ENCODE measurements at regions not wholly inside any gene's neighbourhood (a gene's known extent, or its start where the extent isn't known, plus 50 kb on each side); places are given as distances from the start of the nearest gene placed in this dataset.

DNA sequence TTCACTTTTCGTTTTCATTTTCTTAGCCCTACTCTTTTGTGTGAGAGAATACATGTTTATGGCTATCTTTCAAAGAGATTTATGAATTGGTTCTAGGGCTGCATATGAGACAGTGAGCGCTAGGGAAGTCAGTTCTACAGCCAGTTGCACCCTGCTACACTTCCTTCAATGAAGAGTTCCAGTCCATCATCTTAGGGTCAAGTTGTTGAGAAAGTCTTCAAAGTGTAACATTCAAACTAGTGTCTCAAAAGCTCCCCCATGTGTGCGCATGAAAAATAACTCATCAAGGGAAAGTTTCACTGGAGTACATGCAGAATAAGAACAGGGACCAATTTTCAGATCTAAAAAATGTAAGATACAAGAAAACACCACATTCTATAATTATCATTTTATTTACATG, 317.2 kb downstream of the DEPDC1B start:
- H3K27ac ChIP-seq (ENCODE audit: low read depth in 1 of 2, low read length in 2 of 2): no peak overlapping the region
- H3K9ac ChIP-seq (ENCODE audit: low read depth in 1 of 2, low read length in 2 of 2): no peak overlapping the region
- no peaks in the 10 kb centered on the region for H3K4me1 ChIP-seq (ENCODE audit: control insufficient read depth in 4 of 4, insufficient read depth in 4 of 4, low read length in 3 of 4)
- TF ChIP-seq FOXA1 (IDR thresholded peaks at IDR 0.05): no peak
- no peak for TF ChIP-seq YY1 (IDR thresholded peaks at IDR 0.05)
- TF ChIP-seq RAD21 (IDR thresholded peaks at IDR 0.05): peak; percentile 27 to 49
- TF ChIP-seq EGR1 (IDR thresholded peaks at IDR 0.05; ENCODE audit: low read depth in 2 of 2): no peak
- no peak for TF ChIP-seq JUND (IDR thresholded peaks at IDR 0.05)
- TF ChIP-seq, protein P1, sequence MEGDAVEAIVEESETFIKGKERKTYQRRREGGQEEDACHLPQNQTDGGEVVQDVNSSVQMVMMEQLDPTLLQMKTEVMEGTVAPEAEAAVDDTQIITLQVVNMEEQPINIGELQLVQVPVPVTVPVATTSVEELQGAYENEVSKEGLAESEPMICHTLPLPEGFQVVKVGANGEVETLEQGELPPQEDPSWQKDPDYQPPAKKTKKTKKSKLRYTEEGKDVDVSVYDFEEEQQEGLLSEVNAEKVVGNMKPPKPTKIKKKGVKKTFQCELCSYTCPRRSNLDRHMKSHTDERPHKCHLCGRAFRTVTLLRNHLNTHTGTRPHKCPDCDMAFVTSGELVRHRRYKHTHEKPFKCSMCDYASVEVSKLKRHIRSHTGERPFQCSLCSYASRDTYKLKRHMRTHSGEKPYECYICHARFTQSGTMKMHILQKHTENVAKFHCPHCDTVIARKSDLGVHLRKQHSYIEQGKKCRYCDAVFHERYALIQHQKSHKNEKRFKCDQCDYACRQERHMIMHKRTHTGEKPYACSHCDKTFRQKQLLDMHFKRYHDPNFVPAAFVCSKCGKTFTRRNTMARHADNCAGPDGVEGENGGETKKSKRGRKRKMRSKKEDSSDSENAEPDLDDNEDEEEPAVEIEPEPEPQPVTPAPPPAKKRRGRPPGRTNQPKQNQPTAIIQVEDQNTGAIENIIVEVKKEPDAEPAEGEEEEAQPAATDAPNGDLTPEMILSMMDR (IDR thresholded peaks at IDR 0.05; ENCODE audit: low read depth, low read length, missing input control): no peak
- H3K36me3 ChIP-seq (ENCODE audit: control insufficient read depth in 4 of 4, insufficient read depth in 3 of 4, low read depth in 1 of 4, low read length in 3 of 4): no peaks in the 10 kb centered on the region
- 60% methylated on average over 3 of the region's 3 CpGs for WGBS
- no peak overlapping the region for H3K4me3 ChIP-seq (ENCODE audit: low read depth in 1 of 3, low read length in 3 of 3)
- H3K9me3 ChIP-seq (ENCODE audit: control insufficient read depth in 4 of 4, low read length in 3 of 4): no peaks in the 10 kb centered on the region
- H3K27me3 ChIP-seq (ENCODE audit: control insufficient read depth in 4 of 4, insufficient read depth in 4 of 4, low read length in 3 of 4): no peaks in the 10 kb centered on the region
- no peak for DNase-seq (ENCODE audit: low spot score)

DNA sequence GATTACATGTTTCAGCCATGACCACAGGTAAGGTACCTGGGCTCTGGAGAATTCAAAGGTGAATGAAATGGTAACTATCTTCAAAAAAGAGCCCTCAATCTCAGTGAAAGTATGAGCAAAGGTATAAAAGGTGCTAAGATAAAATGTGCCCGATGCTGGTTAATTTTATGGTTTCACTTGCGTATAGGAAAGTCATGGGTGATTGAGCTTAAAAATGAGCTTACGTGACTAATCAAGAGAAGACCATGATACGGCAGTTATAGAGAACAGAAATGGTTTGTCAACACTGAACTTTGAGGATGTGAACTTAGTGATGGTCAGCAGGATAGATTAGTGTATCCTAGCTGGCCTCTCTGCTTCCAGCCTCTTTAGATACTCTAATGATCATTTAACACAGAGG, 320.1 kb downstream of the DEPDC1B start:
- no peak overlapping the region for H3K9ac ChIP-seq (ENCODE audit: low read depth in 1 of 2, low read length in 2 of 2)
- no peaks in the 10 kb centered on the region for H3K36me3 ChIP-seq (ENCODE audit: control insufficient read depth in 4 of 4, insufficient read depth in 3 of 4, low read depth in 1 of 4, low read length in 3 of 4)
- H3K4me3 ChIP-seq (ENCODE audit: low read depth in 1 of 3, low read length in 3 of 3): no peak overlapping the region
- H3K4me1 ChIP-seq (ENCODE audit: control insufficient read depth in 4 of 4, insufficient read depth in 4 of 4, low read length in 3 of 4): no peaks in the 10 kb centered on the region
- no peaks in the 10 kb centered on the region for H3K27me3 ChIP-seq (ENCODE audit: control insufficient read depth in 4 of 4, insufficient read depth in 4 of 4, low read length in 3 of 4)
- TF ChIP-seq RAD21 (IDR thresholded peaks at IDR 0.05) (no peak), HNF4G (IDR thresholded peaks at IDR 0.05) (no peak), NR2F2 (IDR thresholded peaks at IDR 0.05) (no peak), SP1 (IDR thresholded peaks at IDR 0.05) (no peak), GABPA (IDR thresholded peaks at IDR 0.05 in 1 of 2, conservative IDR thresholded peaks at IDR 0.05 in 1 of 2) (no peak), FOXA1 (IDR thresholded peaks at IDR 0.05) (no peak), FOXA2 (IDR thresholded peaks at IDR 0.05) (no peak), HNF4A (conservative IDR thresholded peaks at IDR 0.05) (no peak), JUND (IDR thresholded peaks at IDR 0.05) (no peak), RXRA (IDR thresholded peaks at IDR 0.05) (no peak), EGR1 (IDR thresholded peaks at IDR 0.05; ENCODE audit: low read depth in 2 of 2) (no peak), YY1 (IDR thresholded peaks at IDR 0.05) (no peak), TAF1 (conservative IDR thresholded peaks at IDR 0.05) (no peak)
- TF ChIP-seq, protein P1 (IDR thresholded peaks at IDR 0.05; ENCODE audit: low read depth, low read length, missing input control): no peak
- TF ChIP-seq, protein P2, sequence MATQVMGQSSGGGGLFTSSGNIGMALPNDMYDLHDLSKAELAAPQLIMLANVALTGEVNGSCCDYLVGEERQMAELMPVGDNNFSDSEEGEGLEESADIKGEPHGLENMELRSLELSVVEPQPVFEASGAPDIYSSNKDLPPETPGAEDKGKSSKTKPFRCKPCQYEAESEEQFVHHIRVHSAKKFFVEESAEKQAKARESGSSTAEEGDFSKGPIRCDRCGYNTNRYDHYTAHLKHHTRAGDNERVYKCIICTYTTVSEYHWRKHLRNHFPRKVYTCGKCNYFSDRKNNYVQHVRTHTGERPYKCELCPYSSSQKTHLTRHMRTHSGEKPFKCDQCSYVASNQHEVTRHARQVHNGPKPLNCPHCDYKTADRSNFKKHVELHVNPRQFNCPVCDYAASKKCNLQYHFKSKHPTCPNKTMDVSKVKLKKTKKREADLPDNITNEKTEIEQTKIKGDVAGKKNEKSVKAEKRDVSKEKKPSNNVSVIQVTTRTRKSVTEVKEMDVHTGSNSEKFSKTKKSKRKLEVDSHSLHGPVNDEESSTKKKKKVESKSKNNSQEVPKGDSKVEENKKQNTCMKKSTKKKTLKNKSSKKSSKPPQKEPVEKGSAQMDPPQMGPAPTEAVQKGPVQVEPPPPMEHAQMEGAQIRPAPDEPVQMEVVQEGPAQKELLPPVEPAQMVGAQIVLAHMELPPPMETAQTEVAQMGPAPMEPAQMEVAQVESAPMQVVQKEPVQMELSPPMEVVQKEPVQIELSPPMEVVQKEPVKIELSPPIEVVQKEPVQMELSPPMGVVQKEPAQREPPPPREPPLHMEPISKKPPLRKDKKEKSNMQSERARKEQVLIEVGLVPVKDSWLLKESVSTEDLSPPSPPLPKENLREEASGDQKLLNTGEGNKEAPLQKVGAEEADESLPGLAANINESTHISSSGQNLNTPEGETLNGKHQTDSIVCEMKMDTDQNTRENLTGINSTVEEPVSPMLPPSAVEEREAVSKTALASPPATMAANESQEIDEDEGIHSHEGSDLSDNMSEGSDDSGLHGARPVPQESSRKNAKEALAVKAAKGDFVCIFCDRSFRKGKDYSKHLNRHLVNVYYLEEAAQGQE (IDR thresholded peaks at IDR 0.05): no peak
- TF ChIP-seq, protein P3, sequence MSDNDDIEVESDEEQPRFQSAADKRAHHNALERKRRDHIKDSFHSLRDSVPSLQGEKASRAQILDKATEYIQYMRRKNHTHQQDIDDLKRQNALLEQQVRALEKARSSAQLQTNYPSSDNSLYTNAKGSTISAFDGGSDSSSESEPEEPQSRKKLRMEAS (IDR thresholded peaks at IDR 0.05): no peak
- TF ChIP-seq, protein P4, sequence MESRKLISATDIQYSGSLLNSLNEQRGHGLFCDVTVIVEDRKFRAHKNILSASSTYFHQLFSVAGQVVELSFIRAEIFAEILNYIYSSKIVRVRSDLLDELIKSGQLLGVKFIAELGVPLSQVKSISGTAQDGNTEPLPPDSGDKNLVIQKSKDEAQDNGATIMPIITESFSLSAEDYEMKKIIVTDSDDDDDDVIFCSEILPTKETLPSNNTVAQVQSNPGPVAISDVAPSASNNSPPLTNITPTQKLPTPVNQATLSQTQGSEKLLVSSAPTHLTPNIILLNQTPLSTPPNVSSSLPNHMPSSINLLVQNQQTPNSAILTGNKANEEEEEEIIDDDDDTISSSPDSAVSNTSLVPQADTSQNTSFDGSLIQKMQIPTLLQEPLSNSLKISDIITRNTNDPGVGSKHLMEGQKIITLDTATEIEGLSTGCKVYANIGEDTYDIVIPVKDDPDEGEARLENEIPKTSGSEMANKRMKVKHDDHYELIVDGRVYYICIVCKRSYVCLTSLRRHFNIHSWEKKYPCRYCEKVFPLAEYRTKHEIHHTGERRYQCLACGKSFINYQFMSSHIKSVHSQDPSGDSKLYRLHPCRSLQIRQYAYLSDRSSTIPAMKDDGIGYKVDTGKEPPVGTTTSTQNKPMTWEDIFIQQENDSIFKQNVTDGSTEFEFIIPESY (IDR thresholded peaks at IDR 0.05): no peak
- TF ChIP-seq, protein P5, sequence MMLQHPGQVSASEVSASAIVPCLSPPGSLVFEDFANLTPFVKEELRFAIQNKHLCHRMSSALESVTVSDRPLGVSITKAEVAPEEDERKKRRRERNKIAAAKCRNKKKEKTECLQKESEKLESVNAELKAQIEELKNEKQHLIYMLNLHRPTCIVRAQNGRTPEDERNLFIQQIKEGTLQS (IDR thresholded peaks at IDR 0.05): no peak
- H3K27ac ChIP-seq (ENCODE audit: low read depth in 1 of 2, low read length in 2 of 2): no peak overlapping the region
- WGBS: 92% methylated on average over 4 of the region's 4 CpGs
- no peak for DNase-seq (ENCODE audit: low spot score)
- H3K9me3 ChIP-seq (ENCODE audit: control insufficient read depth in 4 of 4, low read length in 3 of 4): no peaks in the 10 kb centered on the region

Data from liver (tissue), 8 donors.